H1 (cell line): ENCODE measurements at regions not wholly inside any gene's neighbourhood (a gene's known extent, or its start where the extent isn't known, plus 50 kb on each side); places are given as distances from the start of the nearest gene placed in this dataset.

Experiments
- CTCF ChIA-PET: fragments of 300-600 bp; sonication (Branson Sonifier 250); formaldehyde crosslinking; loops from one replicate; lab custom pipeline; 2021; ENCODE audit not compliant: partially characterized antibody; lab: Charles Lee
- POLR2A ChIA-PET: fragments of 300-600 bp; sonication (Branson Sonifier 250); formaldehyde crosslinking; loops from one replicate; lab custom pipeline; 2021; ENCODE audit warnings: inconsistent platforms; ENCODE audit not compliant: partially characterized antibody; lab: Charles Lee
- DNase-seq, 2 experiments: peaks; one replicate each; pipeline versions ENCODE4 v3.0.0 to v3.0.0-alpha.2; 2010 to 2022; ENCODE audit warnings: low spot score in 2 of 2, low read depth in 1 of 2, mixed read lengths in 1 of 2
- FAIRE-seq: peaks from 2 replicates; lab custom pipeline; 2011; peaks lifted over from hg19 to GRCh38; lab: Jason Lieb, UNC
- H2AFZ ChIP-seq: 2 replicates; pipeline ENCODE4 v1.8.1; 2012; ENCODE audit warnings: low read length, inconsistent platforms
- H2AK5ac ChIP-seq: 2 replicates; pipeline ENCODE4 v1.6.1; 2013; ENCODE audit warnings: low read depth, low read length
- H2BK120ac ChIP-seq: replicated peaks from 2 replicates; pipeline ENCODE3; 2013; ENCODE audit warnings: low read depth, low read length, inconsistent platforms
- H2BK12ac ChIP-seq: 2 replicates; pipeline ENCODE4 v1.6.1; 2013; ENCODE audit warnings: low read depth, low read length
- H2BK15ac ChIP-seq: 2 replicates; pipeline ENCODE4 v1.6.1; 2013; ENCODE audit warnings: low read length
- H2BK20ac ChIP-seq: 2 replicates; pipeline ENCODE4 v1.6.1; 2013; ENCODE audit warnings: low read length
- H2BK5ac ChIP-seq: 2 replicates; pipeline ENCODE4 v1.6.1; 2013; ENCODE audit warnings: low read depth, low read length
- H3K14ac ChIP-seq: 2 replicates; pipeline ENCODE4 v1.6.1; 2013; ENCODE audit warnings: inconsistent platforms; ENCODE audit not compliant: insufficient read length
- H3K18ac ChIP-seq: 2 replicates; pipeline ENCODE4 v1.6.1; 2013; ENCODE audit warnings: low read length; ENCODE audit errors: extremely low read depth
- H3K23ac ChIP-seq: 2 replicates; pipeline ENCODE4 v1.6.1; 2013; ENCODE audit warnings: inconsistent platforms; ENCODE audit not compliant: insufficient read length
- H3K23me2 ChIP-seq: 2 replicates; pipeline ENCODE4 v1.6.1; 2013; ENCODE audit warnings: low read depth, low read length
- H3K27ac ChIP-seq: 2 replicates; pipeline ENCODE4 v1.6.1; 2011; ENCODE audit warnings: low read depth, low read length, inconsistent platforms
- H3K27me3 ChIP-seq, 4 experiments: replicated peaks in 1 of 4; 1 replicate in 1 of 4; 2 replicates in 3 of 4; pipeline versions ENCODE4 v1.6.1 to v1.8.1; 2011 to 2013; ENCODE audit warnings: low read length in 3 of 4, mild to moderate bottlenecking in 3 of 4, inconsistent platforms in 2 of 4, mixed read lengths in 2 of 4, moderate library complexity in 1 of 4; ENCODE audit not compliant: control insufficient read depth in 3 of 4, insufficient read depth in 3 of 4; ENCODE audit errors: extremely low read depth in 1 of 4
- H3K36me3 ChIP-seq, 4 experiments: 2 replicates each; pipeline versions ENCODE4 v1.6.1 to v1.8.1; 2011 to 2013; ENCODE audit warnings: mild to moderate bottlenecking in 4 of 4, low read length in 3 of 4, moderate library complexity in 2 of 4, control low read depth in 1 of 4, inconsistent platforms in 1 of 4; ENCODE audit not compliant: insufficient read depth in 4 of 4, control insufficient read depth in 2 of 4
- H3K4ac ChIP-seq: replicated peaks from 2 replicates; pipeline ENCODE3; 2013; ENCODE audit warnings: low read length, low read depth, mixed read lengths, inconsistent platforms; ENCODE audit not compliant: insufficient read length
- H3K4me1 ChIP-seq, 4 experiments: replicated peaks in 1 of 4; 1 replicate in 1 of 4; 2 replicates in 3 of 4; pipeline versions ENCODE4 v1.6.1 to v1.8.1; 2011 to 2013; ENCODE audit warnings: low read length in 3 of 4, inconsistent platforms in 2 of 4, mixed read lengths in 1 of 4; ENCODE audit not compliant: insufficient read depth in 4 of 4, control insufficient read depth in 3 of 4
- H3K4me2 ChIP-seq, 2 experiments: 2 replicates each; pipeline versions ENCODE4 v1.6.1 to v1.8.1; 2011 to 2013; ENCODE audit warnings: low read depth in 2 of 2, low read length in 2 of 2, control low read depth in 1 of 2, inconsistent platforms in 1 of 2, mild to moderate bottlenecking in 1 of 2; ENCODE audit not compliant: insufficient read depth in 1 of 2
- H3K4me3 ChIP-seq, 4 experiments: fragments of 200-600, 300-600 bp in 1 of 4; sonication (generic), shearing (Covaris generic), sonication (Bioruptor Twin) in 1 of 4; 2 replicates each; pipeline versions ENCODE4 v1.5.1 to v1.8.1; 2011 to 2016; ENCODE audit warnings: low read length in 4 of 4, low read depth in 3 of 4, control low read depth in 2 of 4, inconsistent platforms in 2 of 4, mild to moderate bottlenecking in 2 of 4, mixed read lengths in 1 of 4, moderate library complexity in 1 of 4; ENCODE audit not compliant: insufficient read depth in 2 of 4; ENCODE audit errors: extremely low read depth in 1 of 4
- H3K56ac ChIP-seq: replicated peaks from 2 replicates; pipeline ENCODE3; 2013; ENCODE audit warnings: low read depth, mild to moderate bottlenecking, mixed read lengths, low read length, inconsistent platforms; ENCODE audit not compliant: insufficient read length
- H3K79me1 ChIP-seq: 2 replicates; pipeline ENCODE4 v1.6.1; 2013; ENCODE audit warnings: low read depth, low read length, control low read depth
- H3K79me2 ChIP-seq, 2 experiments: 2 replicates each; pipeline versions ENCODE4 v1.6.1 to v1.8.1; 2012 to 2013; ENCODE audit warnings: low read length in 2 of 2, mild to moderate bottlenecking in 2 of 2, inconsistent platforms in 1 of 2; ENCODE audit not compliant: insufficient read depth in 2 of 2, control insufficient read depth in 1 of 2
- H3K9ac ChIP-seq, 4 experiments: replicated peaks in 1 of 4; 1 replicate in 1 of 4; 2 replicates in 3 of 4; pipeline versions ENCODE4 v1.6.1 to v1.8.1; 2011 to 2013; ENCODE audit warnings: low read depth in 3 of 4, low read length in 3 of 4, control low read depth in 2 of 4, mild to moderate bottlenecking in 2 of 4, moderate library complexity in 2 of 4, inconsistent platforms in 1 of 4; ENCODE audit errors: extremely low read depth in 1 of 4
- H3K9me3 ChIP-seq, 2 experiments: 2 replicates each; pipeline versions ENCODE4 v1.6.1 to v1.8.1; 2012 to 2013; ENCODE audit warnings: mild to moderate bottlenecking in 2 of 2, moderate library complexity in 2 of 2, control low read depth in 1 of 2, inconsistent platforms in 1 of 2, low read depth in 1 of 2, low read length in 1 of 2, mixed read lengths in 1 of 2; ENCODE audit not compliant: insufficient read depth in 2 of 2
- H4K20me1 ChIP-seq, 2 experiments: replicated peaks in 1 of 2; 2 replicates each; pipeline versions ENCODE3 to v1.8.1; 2011 to 2013; ENCODE audit warnings: inconsistent platforms in 2 of 2, low read length in 2 of 2, mild to moderate bottlenecking in 1 of 2; ENCODE audit not compliant: insufficient read depth in 2 of 2, control insufficient read depth in 1 of 2
- H4K5ac ChIP-seq: 2 replicates; pipeline ENCODE4 v1.6.1; 2013; ENCODE audit warnings: low read length, low read depth, mixed read lengths, inconsistent platforms; ENCODE audit not compliant: insufficient read length
- H4K8ac ChIP-seq: 2 replicates; pipeline ENCODE4 v1.8.0; 2013; ENCODE audit warnings: mild to moderate bottlenecking, moderate library complexity, low read length, inconsistent platforms; ENCODE audit not compliant: insufficient read depth; ENCODE audit errors: extremely low read depth
- H4K91ac ChIP-seq: replicated peaks from 2 replicates; pipeline ENCODE3; 2013; ENCODE audit warnings: low read length, mixed read lengths, inconsistent platforms; ENCODE audit not compliant: insufficient read length
- BCL11A ChIP-seq, 2 experiments: IDR thresholded peaks; one replicate each; pipeline ENCODE4 v1.6.1; 2011; ENCODE audit warnings: low read depth in 2 of 2, low read length in 2 of 2, mild to moderate bottlenecking in 2 of 2
- TEAD4 ChIP-seq: IDR thresholded peaks from 2 replicates; pipeline ENCODE4 v1.6.1; 2012; ENCODE audit warnings: low read depth, low read length, inconsistent platforms, mixed read lengths
- ZNF274 ChIP-seq: IDR thresholded peaks from 2 replicates; pipeline ENCODE4 v1.7.0; 2012; ENCODE audit warnings: low read length, borderline replicate concordance; ENCODE audit errors: extremely low read depth
- WGBS, 2 experiments: shearing (Covaris generic) in 1 of 2; methylation state at CpG; one replicate each; pipeline versions ENCODE4 v1.1.6 to v1.1.7; 2013 to 2015; ENCODE audit warnings: low lambda C conversion rate in 2 of 2, mixed read lengths in 2 of 2, inconsistent platforms in 1 of 2, low coverage in 1 of 2, missing lambda C conversion rate in 1 of 2; ENCODE audit not compliant: insufficient replicate concordance in 2 of 2, insufficient coverage in 1 of 2, insufficient read length in 1 of 2; ENCODE audit errors: extremely low coverage in 1 of 2, missing lambda C conversion rate in 1 of 2; 5-methylcytosine and 5-hydroxymethylcytosine counted together

- H4K8ac ChIP-seq: no peak overlapping the region
- H3K14ac ChIP-seq: no peak overlapping the region
- no peak overlapping the region for H3K27ac ChIP-seq
- H3K56ac ChIP-seq: no peak overlapping the region
- WGBS, 2 experiments: 93% methylated on average over 1 of the region's 1 CpG; no CpG with 5 or more reads in 1 of the 2 experiments
- DNase-seq (no peak), FAIRE-seq (no peak)
- POLR2A ChIA-PET: interaction anchor here (2.0 kb wide), 1 partner anchor 9 kb away, joined by 9 read pairs; no protein-coding TSS in a partner anchor
- H3K79me2 ChIP-seq: no peaks in the 10 kb centered on the region
- no peak overlapping the region for H3K4me3 ChIP-seq
- H2BK15ac ChIP-seq: no peak overlapping the region
- no peak overlapping the region for H2BK20ac ChIP-seq
- no peak overlapping the region for H3K18ac ChIP-seq
- CTCF ChIA-PET: no interaction called here
- TF ChIP-seq BCL11A (IDR thresholded peaks at IDR 0.05; ENCODE audit: low read depth in 2 of 2, low read length in 2 of 2): no peak
- no peak for TF ChIP-seq ZNF274
- TF ChIP-seq TEAD4: no peak
- no peaks in the 10 kb centered on the region; the same call in 1 of the 2 replicates for H3K79me1 ChIP-seq
- H3K23me2 ChIP-seq: no peaks in the 10 kb centered on the region
- no peak overlapping the region for H2AK5ac ChIP-seq
- H3K27me3 ChIP-seq: no peaks in the 10 kb centered on the region; a peak in 1 of 7 replicates
- no peak overlapping the region for H2AFZ ChIP-seq
- no peaks in the 10 kb centered on the region for H3K9me3 ChIP-seq
- no peak overlapping the region for H3K4me2 ChIP-seq
- H3K4me1 ChIP-seq: peaks cover 0 to 3% (median 0%) of the 10 kb centered on the region in 4 experiments; a peak in 4 of 7 replicates
- no peak overlapping the region for H4K5ac ChIP-seq
- H3K4ac ChIP-seq: no peak overlapping the region
- no peak overlapping the region for H3K9ac ChIP-seq
- no peak overlapping the region for H2BK12ac ChIP-seq
- no peak overlapping the region for H2BK120ac ChIP-seq
- H4K91ac ChIP-seq: no peak overlapping the region
- H3K36me3 ChIP-seq: no peaks in the 10 kb centered on the region
- H4K20me1 ChIP-seq: no peaks in the 10 kb centered on the region
- H2BK5ac ChIP-seq: no peak overlapping the region
- H3K23ac ChIP-seq: no peak overlapping the region
Observed at GRCh38 chr4:20627866-20628265, 72.4 kb upstream of the PACRGL start.
